SK-N-SH treated with all-trans-retinoic acid at 6 μM for 48 hours (cell line): ENCODE measurements at regions not wholly inside any gene's neighbourhood (a gene's known extent, or its start where the extent isn't known, plus 50 kb on each side); places are given as distances from the start of the nearest gene placed in this dataset.

Experiments
- ATAC-seq: fragments of 200-7000 bp; cut with Tn5 transposase; 3 replicates; pipeline ENCODE4 v1.9.1; 2020; ENCODE audit warnings: mild to moderate bottlenecking, moderate library complexity
- ARNTL ChIP-seq: fragments of 450-650 bp; formaldehyde crosslinking; IDR thresholded peaks from 2 replicates; pipeline ENCODE4 v1.5.0; 2020; ENCODE audit warnings: low read depth, mild to moderate bottlenecking, moderate library complexity, borderline replicate concordance
- BACH2 ChIP-seq: fragments of 250-450 bp; sonication (Bioruptor Pico); IDR thresholded peaks from 2 replicates; pipeline ENCODE4 v1.9.0; 2021; ENCODE audit warnings: mild to moderate bottlenecking, borderline replicate concordance
- CREB5 ChIP-seq: fragments of 250-450 bp; sonication (Bioruptor Pico); IDR thresholded peaks from 2 replicates; pipeline ENCODE4 v1.5.1; 2020; ENCODE audit warnings: low read depth, mild to moderate bottlenecking, moderate library complexity
- CSDC2 ChIP-seq: fragments of 250-450 bp; sonication (Bioruptor Pico); IDR thresholded peaks from 2 replicates; pipeline ENCODE4 v1.5.0; 2020; ENCODE audit warnings: mild to moderate bottlenecking, moderate library complexity
- ESRRG ChIP-seq: fragments of 250-450 bp; sonication (Bioruptor Pico); IDR thresholded peaks from 2 replicates; pipeline ENCODE4 v1.6.1; 2021; ENCODE audit warnings: mild to moderate bottlenecking
- GLIS3 ChIP-seq: fragments of 250-450 bp; sonication (Bioruptor Pico); IDR thresholded peaks from 2 replicates; pipeline ENCODE4 v1.5.0; 2020; ENCODE audit warnings: mild to moderate bottlenecking, moderate library complexity
- ISL1 ChIP-seq: fragments of 250-450 bp; sonication (Bioruptor Pico); IDR thresholded peaks from 2 replicates; pipeline ENCODE4 v2.1.2; 2022; ENCODE audit warnings: mild to moderate bottlenecking, moderate library complexity
- OSR1 ChIP-seq: fragments of 250-450 bp; sonication (Bioruptor Pico); IDR thresholded peaks from 2 replicates; pipeline ENCODE4 v1.8.0; 2022; ENCODE audit warnings: moderate library complexity, mild to moderate bottlenecking, inconsistent platforms
- PATZ1 ChIP-seq: fragments of 250-450 bp; sonication (Bioruptor Pico); IDR thresholded peaks from 2 replicates; pipeline ENCODE4 v1.8.0; 2020; ENCODE audit warnings: mild to moderate bottlenecking, moderate library complexity, borderline replicate concordance
- PPARA ChIP-seq: fragments of 250-450 bp; sonication (Bioruptor Pico); IDR thresholded peaks from 2 replicates; pipeline ENCODE4 v1.5.0; 2020; ENCODE audit warnings: mild to moderate bottlenecking, borderline replicate concordance
- RARB ChIP-seq: fragments of 250-450 bp; sonication (Bioruptor Pico); IDR thresholded peaks from 2 replicates; pipeline ENCODE4 v1.8.0; 2021; ENCODE audit warnings: mild to moderate bottlenecking, moderate library complexity
- SNAI2 ChIP-seq: fragments of 250-450 bp; sonication (Bioruptor Pico); IDR thresholded peaks from 2 replicates; pipeline ENCODE4 v1.5.0; 2020; ENCODE audit warnings: mild to moderate bottlenecking, moderate library complexity
- TCF4 ChIP-seq: fragments of 250-450 bp; sonication (Bioruptor Pico); IDR thresholded peaks from 2 replicates; pipeline ENCODE4 v1.8.0; 2021; ENCODE audit warnings: mild to moderate bottlenecking, moderate library complexity, borderline replicate concordance
- TOX ChIP-seq: fragments of 250-450 bp; sonication (Bioruptor Pico); IDR thresholded peaks from 2 replicates; pipeline ENCODE4 v1.8.0; 2021; ENCODE audit warnings: mild to moderate bottlenecking, moderate library complexity, borderline replicate concordance
- TSHZ2 ChIP-seq: fragments of 250-450 bp; sonication (Bioruptor Pico); IDR thresholded peaks from 2 replicates; pipeline ENCODE4 v1.5.0; 2020; ENCODE audit warnings: mild to moderate bottlenecking, moderate library complexity
- ZC3H10 ChIP-seq: fragments of 250-450 bp; sonication (Bioruptor Pico); IDR thresholded peaks from 2 replicates; pipeline ENCODE4 v1.5.1; 2021; ENCODE audit warnings: mild to moderate bottlenecking, moderate library complexity
- ZFP3 ChIP-seq: fragments of 250-450 bp; sonication (Bioruptor Pico); IDR thresholded peaks from 2 replicates; pipeline ENCODE4 v1.5.0; 2020; ENCODE audit warnings: mild to moderate bottlenecking, moderate library complexity
- ZFP30 ChIP-seq: fragments of 450-650 bp; formaldehyde crosslinking; IDR thresholded peaks from 2 replicates; pipeline ENCODE4 v1.5.0; 2022; ENCODE audit warnings: mild to moderate bottlenecking, moderate library complexity
- ZNF565 ChIP-seq: fragments of 450-650 bp; formaldehyde crosslinking; conservative IDR thresholded peaks from 2 replicates; pipeline ENCODE4 v1.5.0; 2020; ENCODE audit warnings: low read depth, mild to moderate bottlenecking, moderate library complexity
- ZNF70 ChIP-seq: fragments of 450-650 bp; formaldehyde crosslinking; IDR thresholded peaks from 2 replicates; pipeline ENCODE4 v1.5.0; 2020; ENCODE audit warnings: mild to moderate bottlenecking, moderate library complexity
- ZNF8 ChIP-seq: fragments of 450-650 bp; formaldehyde crosslinking; IDR thresholded peaks from 2 replicates; pipeline ENCODE4 v1.5.0; 2020; ENCODE audit warnings: mild to moderate bottlenecking, moderate library complexity
- TF ChIP-seq, protein P1 (sequence below): fragments of 250-450 bp; sonication (Bioruptor Pico); IDR thresholded peaks from 2 replicates; pipeline ENCODE4 v1.8.0; 2021; ENCODE audit warnings: low read depth, mild to moderate bottlenecking, moderate library complexity, borderline replicate concordance

GRCh38 chr4:42331914-42332368, 65.3 kb upstream of the SHISA3 start (continued):
- no peak for TF ChIP-seq PATZ1
- TF ChIP-seq, all 23 proteins: peak for 0

DNA sequence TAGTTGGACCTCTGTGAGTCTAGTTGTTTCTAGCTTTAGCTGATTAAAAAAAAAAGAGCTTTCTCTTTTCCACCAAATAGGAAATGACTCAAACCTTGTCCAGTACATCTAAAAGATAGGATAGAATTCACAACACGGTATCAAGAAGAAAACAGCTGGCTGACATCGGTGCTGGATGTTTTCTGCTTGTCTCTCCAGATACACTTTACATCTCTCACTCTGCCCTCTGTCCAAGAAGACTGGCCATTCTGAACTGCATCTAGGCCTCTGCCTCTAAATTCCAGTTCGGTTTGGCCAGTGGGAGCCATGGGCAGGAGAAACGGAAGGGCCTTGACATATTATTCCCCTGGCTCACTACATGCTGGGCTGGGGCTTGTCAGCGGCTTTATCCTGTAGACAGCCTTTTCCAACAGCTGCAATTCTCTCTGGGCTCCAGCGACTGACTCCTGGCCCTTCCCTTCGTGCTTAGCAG, 57.3 kb upstream of the SHISA3 start:
- TF ChIP-seq ESRRG (no peak), ISL1 (CRISPR knock-in tag) (no peak), SNAI2 (no peak), CREB5 (no peak), ZC3H10 (CRISPR knock-in tag) (no peak), ZNF70 (CRISPR knock-in tag) (no peak), TSHZ2 (CRISPR knock-in tag) (no peak), TCF4 (CRISPR knock-in tag) (no peak), RARB (CRISPR knock-in tag) (no peak), ZFP30 (no peak), ZFP3 (CRISPR knock-in tag) (no peak), BACH2 (CRISPR knock-in tag) (no peak), ARNTL (CRISPR knock-in tag) (no peak), OSR1 (CRISPR knock-in tag) (no peak)
- TF ChIP-seq, protein P1, sequence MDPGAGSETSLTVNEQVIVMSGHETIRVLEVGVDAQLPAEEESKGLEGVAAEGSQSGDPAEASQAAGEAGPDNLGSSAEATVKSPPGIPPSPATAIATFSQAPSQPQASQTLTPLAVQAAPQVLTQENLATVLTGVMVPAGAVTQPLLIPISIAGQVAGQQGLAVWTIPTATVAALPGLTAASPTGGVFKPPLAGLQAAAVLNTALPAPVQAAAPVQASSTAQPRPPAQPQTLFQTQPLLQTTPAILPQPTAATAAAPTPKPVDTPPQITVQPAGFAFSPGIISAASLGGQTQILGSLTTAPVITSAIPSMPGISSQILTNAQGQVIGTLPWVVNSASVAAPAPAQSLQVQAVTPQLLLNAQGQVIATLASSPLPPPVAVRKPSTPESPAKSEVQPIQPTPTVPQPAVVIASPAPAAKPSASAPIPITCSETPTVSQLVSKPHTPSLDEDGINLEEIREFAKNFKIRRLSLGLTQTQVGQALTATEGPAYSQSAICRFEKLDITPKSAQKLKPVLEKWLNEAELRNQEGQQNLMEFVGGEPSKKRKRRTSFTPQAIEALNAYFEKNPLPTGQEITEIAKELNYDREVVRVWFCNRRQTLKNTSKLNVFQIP: no peak
- peak; percentile 58 for ATAC-seq

DNA sequence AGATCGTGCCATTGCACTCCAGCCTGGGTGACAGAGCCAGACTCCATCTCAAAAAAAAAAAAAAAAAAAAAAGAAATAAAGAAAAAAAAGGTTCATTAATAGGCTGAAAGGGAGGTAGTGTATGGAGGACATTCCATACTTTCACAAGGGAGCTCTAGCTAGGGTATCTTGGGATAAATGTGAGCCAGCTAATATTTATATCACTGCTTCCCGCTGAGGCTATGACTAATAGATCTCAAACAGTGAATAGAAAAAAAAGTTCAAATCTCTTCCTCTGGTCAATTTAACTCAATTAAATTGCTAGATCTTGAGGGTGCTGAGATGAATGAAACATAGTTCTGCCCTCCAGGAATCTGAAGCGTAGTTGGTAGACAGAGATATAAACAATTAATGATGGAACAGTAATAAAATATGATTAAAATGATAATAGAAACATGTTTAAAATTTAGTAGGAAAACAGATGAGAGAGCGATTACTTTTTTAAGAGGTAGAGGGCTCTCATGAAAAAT, 55.7 kb upstream of the SHISA3 start:
- ATAC-seq: peak; percentile 58
- TF ChIP-seq ISL1 (CRISPR knock-in tag) (peak; percentile 51), PPARA (CRISPR knock-in tag) (no peak), CSDC2 (CRISPR knock-in tag) (no peak), OSR1 (CRISPR knock-in tag) (no peak), ZC3H10 (CRISPR knock-in tag) (peak; percentile 53; the same call in 1 of the 2 replicates)

DNA sequence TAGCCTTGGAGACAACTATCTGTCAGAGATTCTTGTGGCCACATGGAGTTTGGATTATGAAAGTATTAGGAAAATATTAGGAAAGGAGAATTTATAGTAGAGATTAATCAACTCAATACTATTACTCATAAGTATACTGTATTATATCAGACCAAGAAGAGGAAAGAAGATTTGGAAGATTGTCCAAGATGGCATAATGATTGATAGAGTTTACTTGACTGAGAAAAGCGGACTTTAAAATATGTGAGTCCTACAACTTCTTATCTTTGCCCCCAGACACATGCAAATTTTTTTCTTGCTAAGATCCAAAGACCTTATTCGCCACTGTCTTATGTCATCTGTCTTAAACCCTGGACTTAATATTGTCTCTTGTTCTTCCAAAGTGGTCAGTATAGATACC, 54.8 kb upstream of the SHISA3 start:
- no peak for ATAC-seq
- TF ChIP-seq CREB5 (no peak), CSDC2 (CRISPR knock-in tag) (no peak), OSR1 (CRISPR knock-in tag) (no peak), TOX (CRISPR knock-in tag) (no peak), ZNF70 (CRISPR knock-in tag) (no peak), ESRRG (no peak), ZNF565 (CRISPR knock-in tag) (no peak), TCF4 (CRISPR knock-in tag) (no peak), PATZ1 (no peak), TSHZ2 (CRISPR knock-in tag) (no peak), GLIS3 (CRISPR knock-in tag) (no peak), ZC3H10 (CRISPR knock-in tag) (no peak), ZNF8 (CRISPR knock-in tag) (no peak), ARNTL (CRISPR knock-in tag) (no peak), SNAI2 (no peak), RARB (CRISPR knock-in tag) (no peak)
